Mucosa of descending colon (tissue), 3 donors: ENCODE measurements at regions not wholly inside any gene's neighbourhood (a gene's known extent, or its start where the extent isn't known, plus 50 kb on each side); places are given as distances from the start of the nearest gene placed in this dataset.
A peak's percentile ranks its signal among the peaks of the same experiment; 100 is the strongest.

Experiments used
- ATAC-seq: fragments of 200-7000 bp; cut with Tn5 transposase; one replicate; pipeline ENCODE4 v1.9.1; 2020; ENCODE audit warnings: mild to moderate bottlenecking, moderate library complexity
- DNase-seq, 3 donors: peaks; one replicate each; pipeline ENCODE4 v3.0.0-alpha.2; 2020
- H3K36me3 ChIP-seq: fragments of 200-600 bp; one replicate; pipeline ENCODE4 v1.8.0; 2021; ENCODE audit warnings: low read depth, mild to moderate bottlenecking
- H3K4me1 ChIP-seq: fragments of 200-600 bp; one replicate; pipeline ENCODE4 v1.8.0; 2021; ENCODE audit warnings: low read depth, mild to moderate bottlenecking
- H3K4me3 ChIP-seq: fragments of 200-600 bp; one replicate; pipeline ENCODE4 v1.8.0; 2021; ENCODE audit warnings: mild to moderate bottlenecking
- H3K9me3 ChIP-seq: fragments of 200-600 bp; one replicate; pipeline ENCODE4 v1.8.0; 2021; ENCODE audit warnings: mild to moderate bottlenecking
- intact Hi-C, 2 donors: fragments of 100-400 bp; cut with DNase I in 1 of 2; cut with micrococcal nuclease in 1 of 2; formaldehyde crosslinking; loops; one replicate each; pipeline versions ENCODE4 v1.11.0 to v1.11.1; 2022; cut with DNase I, micrococcal nuclease
- TF ChIP-seq, protein P1 (sequence below): fragments of 200-600 bp; IDR thresholded peaks from one replicate; pipeline ENCODE4 v1.8.0; 2022; ENCODE audit warnings: antibody characterized with exemption, mild to moderate bottlenecking
- donor health status: DM: no; HTN: no; CAD: no; lungs with moderate emphysema.
- donor health status: DM: no; HTN: no; CAD: no.
- donor health status: DM: no; HTN: yes; CAD: no.

DNA sequence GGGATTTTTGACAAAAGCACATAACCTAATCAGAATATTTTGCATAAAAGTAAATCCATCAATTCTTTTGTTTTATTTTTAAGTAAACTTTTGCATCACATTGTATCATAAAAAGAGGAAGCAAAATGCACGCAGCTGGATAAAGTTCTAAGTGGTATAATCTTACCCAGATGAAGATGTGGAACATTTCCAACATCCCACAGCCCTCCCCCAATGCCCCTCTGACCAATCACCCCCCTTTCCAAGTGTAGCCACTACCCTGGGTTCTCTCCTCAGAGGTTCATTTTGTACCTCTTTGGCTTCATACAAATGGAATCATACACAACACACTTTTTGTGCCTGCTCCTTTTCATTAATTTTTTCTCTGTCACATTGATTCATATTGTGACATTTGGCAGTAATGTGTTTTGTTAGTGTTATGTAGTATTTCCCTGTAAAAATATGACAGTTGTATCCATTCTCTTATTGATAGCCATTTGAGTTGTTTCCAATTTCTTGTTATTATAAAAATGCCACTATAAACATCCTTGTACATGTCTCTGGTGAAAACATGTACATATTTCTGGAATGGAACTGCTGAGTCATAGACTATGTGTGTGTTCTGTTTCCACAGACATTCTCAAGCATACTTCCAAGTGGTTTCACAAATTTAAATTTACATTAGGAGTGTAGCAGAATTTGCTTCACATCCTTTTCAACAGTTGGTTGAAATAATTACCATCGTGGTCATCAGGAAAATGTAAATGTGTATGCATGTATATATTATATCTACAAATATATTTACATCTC lies 92.9 kb upstream of the SYNDIG1 start:
- H3K4me1 ChIP-seq = no peaks in the 10 kb centered on the region
- H3K36me3 ChIP-seq = no peaks in the 10 kb centered on the region
- no peak overlapping the region for H3K4me3 ChIP-seq
- intact Hi-C loops = no loop called here
- no peak for ATAC-seq
- no peak for DNase-seq
- no peaks in the 10 kb centered on the region for H3K9me3 ChIP-seq
- TF ChIP-seq, protein P1, sequence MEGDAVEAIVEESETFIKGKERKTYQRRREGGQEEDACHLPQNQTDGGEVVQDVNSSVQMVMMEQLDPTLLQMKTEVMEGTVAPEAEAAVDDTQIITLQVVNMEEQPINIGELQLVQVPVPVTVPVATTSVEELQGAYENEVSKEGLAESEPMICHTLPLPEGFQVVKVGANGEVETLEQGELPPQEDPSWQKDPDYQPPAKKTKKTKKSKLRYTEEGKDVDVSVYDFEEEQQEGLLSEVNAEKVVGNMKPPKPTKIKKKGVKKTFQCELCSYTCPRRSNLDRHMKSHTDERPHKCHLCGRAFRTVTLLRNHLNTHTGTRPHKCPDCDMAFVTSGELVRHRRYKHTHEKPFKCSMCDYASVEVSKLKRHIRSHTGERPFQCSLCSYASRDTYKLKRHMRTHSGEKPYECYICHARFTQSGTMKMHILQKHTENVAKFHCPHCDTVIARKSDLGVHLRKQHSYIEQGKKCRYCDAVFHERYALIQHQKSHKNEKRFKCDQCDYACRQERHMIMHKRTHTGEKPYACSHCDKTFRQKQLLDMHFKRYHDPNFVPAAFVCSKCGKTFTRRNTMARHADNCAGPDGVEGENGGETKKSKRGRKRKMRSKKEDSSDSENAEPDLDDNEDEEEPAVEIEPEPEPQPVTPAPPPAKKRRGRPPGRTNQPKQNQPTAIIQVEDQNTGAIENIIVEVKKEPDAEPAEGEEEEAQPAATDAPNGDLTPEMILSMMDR = no peak

DNA sequence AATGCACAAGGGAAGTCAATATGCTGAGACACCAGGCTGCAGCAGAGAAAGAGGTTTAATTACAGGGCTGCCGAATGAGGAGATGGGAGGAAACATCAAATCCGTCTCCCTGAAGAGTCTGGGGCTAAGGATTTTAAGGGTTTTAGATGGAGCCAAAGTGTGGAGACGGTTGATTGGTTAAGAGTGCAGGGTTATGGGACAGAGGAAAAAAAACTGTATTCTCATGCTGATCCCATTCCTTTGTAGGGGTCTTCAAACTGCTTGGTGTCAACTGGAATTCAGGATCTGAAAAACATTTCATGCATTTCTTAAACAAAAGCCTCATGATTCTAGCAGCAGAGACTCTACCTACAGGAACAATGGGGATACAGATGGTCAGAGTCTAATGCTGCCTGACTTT lies 96.1 kb upstream of the SYNDIG1 start:
- ATAC-seq = no peak
- Histone ChIP-seq H3K9me3 (no peaks in the 10 kb centered on the region), H3K36me3 (no peaks in the 10 kb centered on the region), H3K4me3 (no peak overlapping the region), H3K4me1 (no peaks in the 10 kb centered on the region)
- intact Hi-C loops = no loop called here
- TF ChIP-seq, protein P1 = no peak
- no peak for DNase-seq

DNA sequence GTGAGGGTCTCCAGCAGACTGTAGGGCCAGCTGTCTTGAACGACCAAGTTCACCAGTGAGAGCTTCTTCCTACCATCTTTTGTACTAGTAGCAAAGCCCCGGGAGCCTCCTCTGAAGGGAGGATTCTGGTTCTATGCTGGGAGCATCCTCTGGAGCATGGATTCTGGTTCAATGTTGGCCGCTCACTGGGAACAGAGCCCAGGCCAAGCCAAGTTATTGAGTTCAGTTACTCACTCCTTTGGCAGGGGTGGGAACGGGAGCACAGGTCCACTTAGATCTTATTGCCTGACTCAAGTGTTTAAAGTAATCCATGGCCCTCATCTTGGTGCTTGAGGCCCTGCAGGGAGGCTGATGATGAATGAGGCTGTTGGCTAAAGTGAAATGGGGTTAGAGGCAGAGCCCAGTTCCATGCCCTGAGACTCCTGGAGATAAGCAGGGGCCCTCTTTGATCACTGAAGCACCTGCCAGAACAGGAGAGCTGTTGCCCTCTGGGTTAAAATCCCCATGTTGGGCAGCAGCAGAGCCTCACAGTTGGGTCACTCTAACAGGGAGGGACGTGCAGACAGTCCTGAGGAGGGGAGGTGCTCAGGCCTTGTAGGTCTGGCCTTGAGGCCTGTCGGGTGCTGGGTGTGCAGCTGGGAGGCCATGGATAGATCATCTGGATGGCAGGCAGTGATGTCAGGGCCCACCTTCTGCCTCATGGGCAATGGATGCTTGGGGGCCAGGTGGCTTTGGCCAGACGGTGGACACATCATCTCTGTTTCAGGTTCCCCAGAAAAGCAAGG lies 98.3 kb upstream of the SYNDIG1 start:
- no peak overlapping the region for H3K4me3 ChIP-seq
- intact Hi-C loops = no loop called here
- H3K36me3 ChIP-seq = no peaks in the 10 kb centered on the region
- H3K9me3 ChIP-seq = no peaks in the 10 kb centered on the region
- ATAC-seq (no peak), DNase-seq (no peak)
- no peaks in the 10 kb centered on the region for H3K4me1 ChIP-seq
- TF ChIP-seq, protein P1 = no peak

DNA sequence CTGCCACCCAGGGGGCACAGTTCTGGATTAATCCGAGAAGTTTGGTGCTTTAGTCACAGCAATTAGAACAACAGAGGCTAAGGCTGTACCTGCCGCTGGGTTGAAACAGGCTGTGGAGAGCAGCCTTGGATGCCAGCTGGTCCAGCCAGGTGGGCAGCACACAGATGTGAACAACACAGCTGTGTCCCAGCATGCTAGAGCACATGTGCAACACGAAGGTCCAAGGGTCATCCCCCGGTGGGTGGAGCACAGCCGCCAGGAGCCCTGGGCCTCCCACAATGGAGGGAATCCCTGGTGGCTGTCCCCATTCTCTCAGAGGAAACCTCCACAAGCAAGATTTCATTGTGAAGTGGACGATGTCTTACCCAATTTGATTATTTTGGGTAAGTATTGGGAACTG lies 99.2 kb upstream of the SYNDIG1 start:
- intact Hi-C loops = no loop called here
- Histone ChIP-seq H3K36me3 (no peaks in the 10 kb centered on the region), H3K4me1 (no peaks in the 10 kb centered on the region), H3K9me3 (no peaks in the 10 kb centered on the region), H3K4me3 (no peak overlapping the region)
- TF ChIP-seq, protein P1 = no peak
- peak in 1 of 3 donors; percentile 35 for DNase-seq
- ATAC-seq = peak; percentile 49

DNA sequence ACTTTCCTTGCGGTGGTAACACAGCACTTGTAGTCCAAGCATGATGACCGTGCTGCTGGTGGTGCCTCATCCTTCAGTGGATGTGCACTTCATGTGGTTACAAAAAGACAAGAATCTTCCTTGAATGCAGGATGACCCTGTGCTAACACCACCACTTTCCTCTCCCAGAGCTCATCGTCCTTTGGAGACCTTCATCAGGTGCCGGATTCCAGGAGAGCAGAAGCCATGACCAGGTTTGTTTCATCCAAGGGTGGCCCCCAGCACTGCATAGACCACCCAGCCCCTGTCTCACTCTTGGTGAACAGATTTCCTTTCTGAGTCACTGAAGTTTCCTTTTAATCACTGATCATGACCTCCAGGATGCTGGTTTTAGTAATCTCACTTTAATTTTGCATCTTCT lies 101.2 kb upstream of the SYNDIG1 start:
- DNase-seq (no peak), ATAC-seq (no peak)
- intact Hi-C loops = no loop called here
- H3K9me3 ChIP-seq = no peaks in the 10 kb centered on the region
- H3K4me3 ChIP-seq = no peak overlapping the region
- no peaks in the 10 kb centered on the region for H3K4me1 ChIP-seq
- TF ChIP-seq, protein P1 = no peak
- no peaks in the 10 kb centered on the region for H3K36me3 ChIP-seq
